ENCODE measurements at regions not wholly inside any gene's neighbourhood (a gene's known extent, or its start where the extent isn't known, plus 50 kb on each side); places are given as distances from the start of the nearest gene placed in this dataset.

GRCh38 chr5:3218916-3219650 lies 376.5 kb upstream of the IRX1 start (continued):
- TF ChIP-seq E2F5 (CRISPR knock-in tag; IDR thresholded peaks at IDR 0.05) (no peak), ATF1 (CRISPR knock-in tag; IDR thresholded peaks at IDR 0.05) (no peak), ZNF671 (CRISPR knock-in tag; IDR thresholded peaks at IDR 0.05) (no peak), ZNF396 (CRISPR knock-in tag; IDR thresholded peaks at IDR 0.05; ENCODE audit: borderline replicate concordance) (no peak), ZNF425 (CRISPR knock-in tag; conservative IDR thresholded peaks at IDR 0.05) (no peak)
- TF ChIP-seq, protein P1, sequence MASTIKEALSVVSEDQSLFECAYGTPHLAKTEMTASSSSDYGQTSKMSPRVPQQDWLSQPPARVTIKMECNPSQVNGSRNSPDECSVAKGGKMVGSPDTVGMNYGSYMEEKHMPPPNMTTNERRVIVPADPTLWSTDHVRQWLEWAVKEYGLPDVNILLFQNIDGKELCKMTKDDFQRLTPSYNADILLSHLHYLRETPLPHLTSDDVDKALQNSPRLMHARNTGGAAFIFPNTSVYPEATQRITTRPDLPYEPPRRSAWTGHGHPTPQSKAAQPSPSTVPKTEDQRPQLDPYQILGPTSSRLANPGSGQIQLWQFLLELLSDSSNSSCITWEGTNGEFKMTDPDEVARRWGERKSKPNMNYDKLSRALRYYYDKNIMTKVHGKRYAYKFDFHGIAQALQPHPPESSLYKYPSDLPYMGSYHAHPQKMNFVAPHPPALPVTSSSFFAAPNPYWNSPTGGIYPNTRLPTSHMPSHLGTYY (CRISPR knock-in tag; IDR thresholded peaks at IDR 0.05) = no peak
- TF ChIP-seq, protein P2, sequence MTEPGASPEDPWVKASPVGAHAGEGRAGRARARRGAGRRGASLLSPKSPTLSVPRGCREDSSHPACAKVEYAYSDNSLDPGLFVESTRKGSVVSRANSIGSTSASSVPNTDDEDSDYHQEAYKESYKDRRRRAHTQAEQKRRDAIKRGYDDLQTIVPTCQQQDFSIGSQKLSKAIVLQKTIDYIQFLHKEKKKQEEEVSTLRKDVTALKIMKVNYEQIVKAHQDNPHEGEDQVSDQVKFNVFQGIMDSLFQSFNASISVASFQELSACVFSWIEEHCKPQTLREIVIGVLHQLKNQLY (CRISPR knock-in tag; IDR thresholded peaks at IDR 0.05) = no peak

GRCh38 chr5:3217771-3218495 lies 377.7 kb upstream of the IRX1 start:
- no peak overlapping the region for H3K27ac Mint-ChIP-seq
- H3K4me1 Mint-ChIP-seq = no peaks in the 10 kb centered on the region
- POLR2A ChIA-PET = no interaction called here
- H3K36me3 Mint-ChIP-seq = no peaks in the 10 kb centered on the region
- H3K27me3 Mint-ChIP-seq (ENCODE audit: low read depth) = no peaks in the 10 kb centered on the region
- CTCF ChIA-PET = no interaction called here
- H3K4me3 Mint-ChIP-seq = no peak overlapping the region
- ATAC-seq = no peak
- DNase-seq (ENCODE audit: low spot score) = no peak
- no peaks in the 10 kb centered on the region for H3K9me3 Mint-ChIP-seq
- no peak for TF ChIP-seq NR3C1 (CRISPR knock-in tag; conservative IDR thresholded peaks at IDR 0.05; ENCODE audit: low read depth)
- no peak for TF ChIP-seq STAT6 (CRISPR knock-in tag; conservative IDR thresholded peaks at IDR 0.05; ENCODE audit: low read depth)
- TF ChIP-seq CDX4 (CRISPR knock-in tag; IDR thresholded peaks at IDR 0.05; ENCODE audit: borderline replicate concordance) = no peak
- no peak for TF ChIP-seq TEAD1 (CRISPR knock-in tag; IDR thresholded peaks at IDR 0.05)
- TF ChIP-seq JAZF1 (CRISPR knock-in tag; IDR thresholded peaks at IDR 0.05) = no peak
- no peak for TF ChIP-seq TP53 (CRISPR knock-in tag; IDR thresholded peaks at IDR 0.05)
- no peak for TF ChIP-seq GABPB1 (CRISPR knock-in tag; IDR thresholded peaks at IDR 0.05)
- TF ChIP-seq, protein P3, sequence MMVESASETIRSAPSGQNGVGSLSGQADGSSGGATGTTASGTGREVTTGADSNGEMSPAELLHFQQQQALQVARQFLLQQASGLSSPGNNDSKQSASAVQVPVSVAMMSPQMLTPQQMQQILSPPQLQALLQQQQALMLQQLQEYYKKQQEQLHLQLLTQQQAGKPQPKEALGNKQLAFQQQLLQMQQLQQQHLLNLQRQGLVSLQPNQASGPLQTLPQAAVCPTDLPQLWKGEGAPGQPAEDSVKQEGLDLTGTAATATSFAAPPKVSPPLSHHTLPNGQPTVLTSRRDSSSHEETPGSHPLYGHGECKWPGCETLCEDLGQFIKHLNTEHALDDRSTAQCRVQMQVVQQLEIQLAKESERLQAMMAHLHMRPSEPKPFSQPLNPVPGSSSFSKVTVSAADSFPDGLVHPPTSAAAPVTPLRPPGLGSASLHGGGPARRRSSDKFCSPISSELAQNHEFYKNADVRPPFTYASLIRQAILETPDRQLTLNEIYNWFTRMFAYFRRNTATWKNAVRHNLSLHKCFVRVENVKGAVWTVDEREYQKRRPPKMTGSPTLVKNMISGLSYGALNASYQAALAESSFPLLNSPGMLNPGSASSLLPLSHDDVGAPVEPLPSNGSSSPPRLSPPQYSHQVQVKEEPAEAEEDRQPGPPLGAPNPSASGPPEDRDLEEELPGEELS (CRISPR knock-in tag; IDR thresholded peaks at IDR 0.05) = no peak
- TF ChIP-seq, protein P4, sequence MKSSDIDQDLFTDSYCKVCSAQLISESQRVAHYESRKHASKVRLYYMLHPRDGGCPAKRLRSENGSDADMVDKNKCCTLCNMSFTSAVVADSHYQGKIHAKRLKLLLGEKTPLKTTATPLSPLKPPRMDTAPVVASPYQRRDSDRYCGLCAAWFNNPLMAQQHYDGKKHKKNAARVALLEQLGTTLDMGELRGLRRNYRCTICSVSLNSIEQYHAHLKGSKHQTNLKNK (CRISPR knock-in tag; IDR thresholded peaks at IDR 0.05) = no peak
- TF ChIP-seq USF1 (CRISPR knock-in tag; IDR thresholded peaks at IDR 0.05) = no peak
- TF ChIP-seq ZBTB21 (CRISPR knock-in tag; IDR thresholded peaks at IDR 0.05; ENCODE audit: borderline replicate concordance) = no peak
- TF ChIP-seq, protein P2 (CRISPR knock-in tag; IDR thresholded peaks at IDR 0.05) = no peak
- TF ChIP-seq, protein P5, sequence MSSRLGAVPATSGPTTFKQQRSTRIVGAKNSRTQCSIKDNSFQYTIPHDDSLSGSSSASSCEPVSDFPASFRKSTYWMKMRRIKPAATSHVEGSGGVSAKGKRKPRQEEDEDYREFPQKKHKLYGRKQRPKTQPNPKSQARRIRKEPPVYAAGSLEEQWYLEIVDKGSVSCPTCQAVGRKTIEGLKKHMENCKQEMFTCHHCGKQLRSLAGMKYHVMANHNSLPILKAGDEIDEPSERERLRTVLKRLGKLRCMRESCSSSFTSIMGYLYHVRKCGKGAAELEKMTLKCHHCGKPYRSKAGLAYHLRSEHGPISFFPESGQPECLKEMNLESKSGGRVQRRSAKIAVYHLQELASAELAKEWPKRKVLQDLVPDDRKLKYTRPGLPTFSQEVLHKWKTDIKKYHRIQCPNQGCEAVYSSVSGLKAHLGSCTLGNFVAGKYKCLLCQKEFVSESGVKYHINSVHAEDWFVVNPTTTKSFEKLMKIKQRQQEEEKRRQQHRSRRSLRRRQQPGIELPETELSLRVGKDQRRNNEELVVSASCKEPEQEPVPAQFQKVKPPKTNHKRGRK (CRISPR knock-in tag; IDR thresholded peaks at IDR 0.05; ENCODE audit: borderline replicate concordance) = no peak

Data from WTC11 (cell line).